ENCODE measurements at regions not wholly inside any gene's neighbourhood (a gene's known extent, or its start where the extent isn't known, plus 50 kb on each side); places are given as distances from the start of the nearest gene placed in this dataset.

DNA sequence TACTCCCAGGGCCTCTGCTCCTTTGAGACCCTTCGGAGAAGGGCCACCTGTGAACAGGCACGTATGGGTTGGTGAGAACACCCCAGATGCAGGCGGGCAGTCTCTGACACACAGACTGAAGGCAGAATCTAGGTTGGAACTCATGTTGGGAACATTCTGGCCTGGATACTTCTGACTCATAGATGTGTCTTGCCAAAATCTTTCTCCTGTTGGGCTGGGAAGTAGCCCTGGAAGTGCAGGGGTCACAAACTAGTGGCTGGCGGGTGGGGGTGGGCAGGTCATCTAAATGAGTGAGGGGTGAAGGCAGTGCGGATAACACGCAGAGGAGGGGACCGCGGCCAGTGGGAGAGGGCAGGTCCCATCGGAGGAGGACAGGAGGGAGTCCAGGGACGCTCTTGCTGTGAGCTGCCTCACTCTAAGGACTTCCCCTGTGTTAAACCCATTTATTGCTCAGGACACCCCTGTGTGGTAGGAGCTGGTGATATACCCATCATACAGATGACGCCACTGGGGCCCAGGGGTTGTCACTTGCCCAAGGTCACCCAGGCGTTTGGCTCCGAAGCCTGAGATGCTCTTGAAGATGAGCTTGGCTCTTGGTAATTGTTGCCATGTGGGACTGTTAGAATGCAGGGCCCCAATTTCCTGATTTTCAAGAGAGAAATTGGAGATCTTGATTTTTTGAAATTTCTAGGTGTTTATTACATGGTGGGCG lies 181.0 kb downstream of the PTPRU start:
- Histone ChIP-seq H3K27ac (no peak overlapping the region), H2AFZ (replicated peaks) (no peak overlapping the region), H3K4me3 (no peak overlapping the region), H3K36me3 (no peaks in the 10 kb centered on the region), H3F3A (ENCODE audit: low read depth) (no peaks in the 10 kb centered on the region), H3K4me2 (no peak overlapping the region), H3K9ac (no peak overlapping the region), H3K27me3 (no peaks in the 10 kb centered on the region), H3K9me3 (ENCODE audit: low read depth) (no peaks in the 10 kb centered on the region), H3K79me2 (ENCODE audit: low read depth) (no peaks in the 10 kb centered on the region), H4K20me1 (ENCODE audit: low read depth) (no peaks in the 10 kb centered on the region), H3K4me1 (no peaks in the 10 kb centered on the region)
- Mint-ChIP-seq H3K27ac (no peak overlapping the region), H3K27me3 (ENCODE audit: insufficient read depth, low read depth) (peaks cover 24% of the 10 kb centered on the region), H3K4me3 (no peak overlapping the region), H3K9me3 (peaks cover 4% of the 10 kb centered on the region), H3K36me3 (no peaks in the 10 kb centered on the region), H3K4me1 (peaks cover 12% of the 10 kb centered on the region)
- DNase-seq (ENCODE audit: low spot score), result no peak
- TF ChIP-seq EZH2 (IDR thresholded peaks at IDR 0.05) (no peak), CTCF (IDR thresholded peaks at IDR 0.05) (no peak), EZH2phosphoT487 (IDR thresholded peaks at IDR 0.05) (no peak)

DNA sequence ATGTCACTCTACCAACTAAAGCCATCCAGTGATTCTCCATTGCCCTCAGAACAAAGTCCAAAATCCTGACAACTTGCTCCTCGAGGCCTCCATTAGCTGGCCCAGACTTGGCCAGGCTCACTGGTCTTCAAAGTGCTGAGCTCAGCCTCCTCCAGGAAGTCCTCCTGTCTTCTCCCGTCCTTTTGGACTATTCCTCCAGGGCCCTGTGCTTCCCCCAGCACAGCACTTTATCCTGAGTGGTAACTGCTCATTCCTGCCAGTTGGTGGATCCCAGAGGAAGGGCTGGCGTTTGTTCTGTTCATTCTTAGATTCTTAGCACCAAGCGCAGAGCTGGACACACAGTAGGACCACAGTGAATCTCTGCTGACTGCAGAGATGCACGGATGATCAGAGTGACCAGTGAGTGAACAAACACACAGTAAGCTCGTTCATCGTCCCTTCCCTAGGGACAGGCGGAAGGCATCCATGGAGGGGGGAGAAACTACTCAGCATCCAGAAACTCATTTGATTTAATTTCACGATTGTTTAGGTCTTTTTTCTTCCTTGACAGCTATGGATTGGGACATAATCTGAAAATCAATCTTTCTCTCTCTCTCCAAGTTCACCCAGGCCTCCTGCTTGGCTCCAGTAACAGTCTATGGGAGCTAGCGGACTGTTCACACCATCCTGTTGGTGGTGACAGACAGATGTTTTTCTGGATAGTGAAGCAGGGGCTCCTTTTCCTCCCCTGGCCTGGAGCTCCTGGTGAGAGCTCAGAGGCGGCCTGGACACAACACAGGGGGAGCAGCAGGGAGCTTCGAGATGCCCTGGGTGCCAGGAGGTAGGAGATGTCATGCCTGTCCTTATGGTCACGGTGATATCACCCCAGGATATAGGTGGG lies 180.2 kb downstream of the PTPRU start:
- no peaks in the 10 kb centered on the region for H3K9me3 ChIP-seq (ENCODE audit: low read depth)
- Mint-ChIP-seq H3K4me3 (no peak overlapping the region), H3K9me3 (peaks cover 2% of the 10 kb centered on the region), H3K36me3 (no peaks in the 10 kb centered on the region), H3K27ac (peak overlapping the region; percentile 88), H3K27me3 (ENCODE audit: insufficient read depth, low read depth) (peaks cover 23% of the 10 kb centered on the region), H3K4me1 (peaks cover 14% of the 10 kb centered on the region)
- no peaks in the 10 kb centered on the region for H4K20me1 ChIP-seq (ENCODE audit: low read depth)
- no peak overlapping the region for H3K9ac ChIP-seq
- H3K36me3 ChIP-seq, result no peaks in the 10 kb centered on the region
- TF ChIP-seq EZH2phosphoT487 (IDR thresholded peaks at IDR 0.05) (no peak), CTCF (IDR thresholded peaks at IDR 0.05) (peak; percentile 54), EZH2 (IDR thresholded peaks at IDR 0.05) (no peak)
- H3K4me3 ChIP-seq, result no peak overlapping the region
- H3K4me2 ChIP-seq, result no peak overlapping the region
- H3K79me2 ChIP-seq (ENCODE audit: low read depth), result no peaks in the 10 kb centered on the region
- H3F3A ChIP-seq (ENCODE audit: low read depth), result peaks cover 7% of the 10 kb centered on the region
- DNase-seq (ENCODE audit: low spot score), result peak; percentile 45
- H3K27me3 ChIP-seq, result no peaks in the 10 kb centered on the region
- no peak overlapping the region for H2AFZ ChIP-seq (replicated peaks)
- peaks cover under 1% of the 10 kb centered on the region for H3K4me1 ChIP-seq
- no peak overlapping the region for H3K27ac ChIP-seq

- no peaks in the 10 kb centered on the region for H3K9me3 Mint-ChIP-seq
- H3K27me3 ChIP-seq, result no peaks in the 10 kb centered on the region
- no peak overlapping the region for H3K27ac ChIP-seq
- DNase-seq (ENCODE audit: low spot score), result no peak
- H3K36me3 ChIP-seq, result no peaks in the 10 kb centered on the region
- H3K4me1 ChIP-seq, result peaks cover 7% of the 10 kb centered on the region
- H2AFZ ChIP-seq (replicated peaks), result no peak overlapping the region
- H3K4me1 Mint-ChIP-seq, result peaks cover 20% of the 10 kb centered on the region
- H3K27ac Mint-ChIP-seq, result peak overlapping the region; percentile 74
- H3F3A ChIP-seq (ENCODE audit: low read depth), result peaks cover 13% of the 10 kb centered on the region
- no peaks in the 10 kb centered on the region for H3K79me2 ChIP-seq (ENCODE audit: low read depth)
- H3K4me2 ChIP-seq, result no peak overlapping the region
- H3K9me3 ChIP-seq (ENCODE audit: low read depth), result no peaks in the 10 kb centered on the region
- no peaks in the 10 kb centered on the region for H3K36me3 Mint-ChIP-seq
- H4K20me1 ChIP-seq (ENCODE audit: low read depth), result no peaks in the 10 kb centered on the region
- TF ChIP-seq EZH2 (IDR thresholded peaks at IDR 0.05), result no peak
- TF ChIP-seq EZH2phosphoT487 (IDR thresholded peaks at IDR 0.05), result no peak
- TF ChIP-seq CTCF (IDR thresholded peaks at IDR 0.05), result no peak
- no peak overlapping the region for H3K9ac ChIP-seq
- no peak overlapping the region for H3K4me3 ChIP-seq
- no peak overlapping the region for H3K4me3 Mint-ChIP-seq
- peaks cover 24% of the 10 kb centered on the region for H3K27me3 Mint-ChIP-seq (ENCODE audit: insufficient read depth, low read depth)
Measured at GRCh38 chr1:29415861-29416260, 179.5 kb downstream of the PTPRU start.

All from neural progenitor cell (in vitro differentiated cells).